ENCODE measurements at regions not wholly inside any gene's neighbourhood (a gene's known extent, or its start where the extent isn't known, plus 50 kb on each side); places are given as distances from the start of the nearest gene placed in this dataset.

DNA sequence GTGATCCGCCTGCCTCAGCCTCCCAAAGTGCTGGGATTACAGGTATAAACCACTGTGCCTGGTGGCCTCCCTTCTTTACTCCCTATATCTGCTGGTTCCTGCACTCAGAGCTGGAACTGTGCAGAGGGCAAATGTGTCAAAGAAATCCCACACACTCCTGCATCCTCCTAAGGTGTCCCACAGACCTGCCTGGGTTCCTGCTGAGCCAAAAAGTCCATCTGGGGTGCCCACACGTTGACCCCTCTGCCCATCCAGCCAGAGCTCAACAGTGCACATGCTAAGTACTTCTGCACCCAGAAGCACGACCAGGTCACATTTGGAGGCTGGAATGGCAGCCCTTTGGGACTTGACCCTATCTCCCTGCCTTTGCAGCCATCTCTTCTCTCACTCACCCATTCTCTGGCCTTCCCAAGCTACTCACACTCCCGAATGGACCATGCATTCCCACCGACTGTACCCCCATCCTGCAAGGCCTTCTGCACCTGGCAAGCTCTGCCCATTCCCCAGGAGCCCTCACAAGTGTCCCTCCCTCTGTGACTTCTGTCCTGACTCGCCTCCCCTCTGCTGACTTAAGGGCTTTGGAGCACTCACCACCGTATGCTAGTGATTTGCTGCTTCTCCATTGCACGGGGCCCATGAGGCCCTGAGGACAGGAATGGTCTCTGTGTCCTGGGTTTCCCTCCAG is 152.1 kb downstream of the KCTD15 start:
- DNase-seq: no peak

DNA sequence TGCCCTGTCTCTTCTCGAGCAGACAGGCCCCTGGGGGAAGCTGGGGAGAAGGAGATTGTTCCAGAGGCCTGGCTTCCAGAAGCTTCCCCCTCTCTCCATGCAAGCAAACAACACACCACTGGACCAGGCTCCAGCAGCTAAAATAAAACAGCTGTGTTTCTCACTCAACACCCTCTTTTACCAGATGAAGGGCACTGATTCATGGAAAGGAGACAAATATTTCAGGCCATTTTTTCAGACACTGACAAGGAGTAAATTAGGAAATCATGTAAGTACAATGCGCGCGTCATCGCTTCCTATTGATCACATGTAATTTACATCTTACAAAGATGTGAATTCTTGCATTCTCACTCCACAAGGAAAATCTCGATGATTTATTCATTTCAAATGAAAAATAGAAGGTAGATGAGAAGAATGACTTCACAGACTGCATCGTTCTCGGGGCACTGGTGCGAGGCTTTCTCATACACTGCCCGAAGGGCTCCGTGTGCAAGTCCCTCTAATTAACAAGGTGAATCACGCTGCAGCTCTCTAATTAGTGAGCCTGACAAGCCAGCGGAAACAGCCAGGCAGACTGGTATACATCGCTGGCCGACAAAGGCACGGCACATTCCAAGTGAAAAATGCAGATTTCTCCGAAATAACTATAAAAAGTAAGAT is 153.6 kb downstream of the KCTD15 start:
- DNase-seq: no peak

DNA sequence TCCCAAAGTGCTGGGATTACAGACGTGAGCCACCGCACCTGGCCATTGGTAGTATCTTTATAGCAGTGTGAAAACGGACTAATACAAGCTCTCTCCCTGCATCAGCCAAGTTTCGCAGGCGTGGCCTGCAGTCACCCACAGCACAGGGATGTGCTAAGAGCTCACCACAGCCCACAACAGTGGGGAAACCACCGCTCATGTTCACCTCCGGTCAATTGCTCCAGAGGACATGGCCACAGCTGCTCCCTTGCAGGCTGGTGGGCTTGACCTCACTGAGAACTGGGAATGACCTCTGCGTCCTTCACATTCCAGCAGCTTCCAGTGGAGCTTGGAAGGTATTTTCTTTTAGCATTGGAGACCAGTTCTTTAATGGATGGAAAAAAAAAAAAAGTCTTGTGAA is 156.4 kb downstream of the KCTD15 start:
- no peak for DNase-seq

DNA sequence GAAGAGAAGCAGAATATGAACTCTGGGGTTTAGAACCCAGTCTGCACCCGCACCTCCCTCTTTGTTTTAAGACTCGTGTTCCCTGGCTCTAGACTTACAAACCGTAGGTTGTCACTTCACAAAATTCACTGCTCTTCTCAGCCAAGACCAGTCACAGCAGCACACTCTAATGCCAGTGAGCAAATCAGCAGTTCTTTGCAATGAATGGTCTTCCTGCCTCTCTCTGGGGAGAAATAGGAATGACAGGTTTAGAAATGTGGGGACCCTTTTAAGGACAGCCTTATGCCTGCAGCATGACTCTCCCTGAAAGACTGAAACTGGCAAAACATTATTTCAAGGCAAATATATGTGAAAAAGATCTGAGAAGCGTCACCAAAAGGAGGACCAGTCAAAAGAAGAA is 156.9 kb downstream of the KCTD15 start:
- DNase-seq: no peak

DNA sequence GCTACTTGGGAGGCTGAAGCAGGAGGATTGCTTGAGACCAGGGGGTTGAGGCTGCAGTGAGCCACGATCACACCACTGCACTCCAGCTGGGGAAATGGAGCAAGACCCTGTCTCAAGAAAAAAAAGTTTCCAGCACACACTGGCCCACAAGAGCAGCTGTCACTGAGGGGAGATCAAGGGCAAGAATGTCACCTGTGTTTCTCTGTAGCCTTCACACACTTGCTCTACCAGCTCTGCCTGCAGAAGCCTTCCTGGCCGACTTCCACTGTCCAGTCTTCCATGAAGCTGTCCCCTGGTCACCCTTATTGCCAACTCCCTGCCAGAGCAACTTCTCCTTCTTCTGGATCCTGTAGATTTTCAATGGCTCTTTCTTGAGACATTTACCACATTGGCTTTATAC is 158.0 kb downstream of the KCTD15 start:
- DNase-seq: no peak

DNA sequence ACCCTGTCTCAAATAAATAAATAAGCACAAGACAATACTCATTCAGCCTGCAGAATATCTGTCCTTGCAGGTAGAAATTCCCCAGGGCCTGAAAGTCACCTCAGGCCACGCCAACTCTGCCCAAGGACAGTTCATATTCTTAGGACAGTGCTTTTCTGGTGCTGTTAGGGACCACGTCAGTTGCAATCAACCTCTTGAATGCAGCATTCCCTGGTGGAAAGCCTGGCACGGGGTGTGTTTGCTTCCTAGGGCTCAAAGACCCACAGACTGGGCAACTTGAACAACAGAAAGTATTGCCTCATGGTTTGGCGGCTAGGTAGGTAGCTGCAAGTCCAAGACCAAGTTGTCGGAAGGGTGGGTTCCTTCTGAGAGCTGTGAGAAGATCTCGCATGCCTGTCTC is 160.3 kb downstream of the KCTD15 start:
- DNase-seq: no peak

DNA sequence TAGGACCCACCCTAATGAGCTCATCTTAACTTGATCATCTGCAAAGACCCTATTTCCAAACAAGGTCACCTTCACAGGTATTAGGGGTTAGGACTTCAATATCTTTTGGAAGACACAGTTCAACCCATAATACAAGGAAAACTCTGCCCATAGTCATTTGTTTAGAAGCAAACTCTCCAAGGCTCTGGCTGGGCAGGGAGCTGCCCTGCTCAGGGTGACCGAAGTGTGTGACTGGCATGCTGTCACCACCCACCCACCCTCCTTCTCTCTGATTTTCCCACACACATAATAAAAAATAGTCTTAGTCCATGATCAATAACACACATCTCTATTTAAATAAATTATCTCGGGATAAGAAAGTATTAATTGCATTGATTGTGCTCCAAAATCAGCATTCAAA is 161.1 kb downstream of the KCTD15 start:
- DNase-seq: no peak

DNA sequence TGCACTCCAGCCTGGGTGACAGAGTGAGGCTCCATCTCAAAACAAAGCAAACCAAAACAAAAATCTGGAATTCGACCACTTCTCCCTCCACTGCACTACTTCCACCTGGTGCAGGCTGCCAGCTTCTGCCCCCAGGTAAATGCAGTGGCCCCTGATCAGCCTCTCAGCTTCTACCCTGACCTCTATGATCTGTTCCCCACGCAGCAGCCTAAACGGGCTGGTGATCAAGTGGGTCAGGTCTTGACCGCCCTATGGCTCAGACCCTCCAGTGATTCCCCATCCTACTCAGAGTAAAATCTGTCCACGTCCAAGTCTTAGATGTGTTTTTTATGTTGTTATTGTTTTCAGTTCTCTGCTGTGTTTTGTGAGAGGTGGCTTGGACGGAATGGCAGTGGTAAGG is 163.9 kb downstream of the KCTD15 start:
- DNase-seq: no peak

DNA sequence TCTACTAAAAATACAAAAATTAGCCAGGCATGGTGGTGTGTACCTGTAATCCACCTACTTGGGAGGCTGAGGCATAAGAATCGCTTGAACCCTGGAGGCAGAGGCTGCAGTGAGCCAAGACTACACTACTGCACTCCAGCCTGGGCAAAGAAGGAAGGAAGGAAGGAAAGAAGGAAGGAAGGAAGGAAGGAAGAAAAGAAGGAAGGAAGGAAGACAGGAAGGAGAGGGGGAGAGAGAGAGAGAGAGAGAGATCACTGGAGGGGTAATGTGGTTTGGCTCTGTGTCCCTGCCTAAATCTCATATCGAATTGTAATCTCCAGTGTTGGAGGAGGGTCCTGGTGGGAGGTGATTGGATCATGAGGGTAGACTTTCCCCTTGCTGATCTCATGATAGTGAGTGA is 165.5 kb downstream of the KCTD15 start:
- no peak for DNase-seq

DNA sequence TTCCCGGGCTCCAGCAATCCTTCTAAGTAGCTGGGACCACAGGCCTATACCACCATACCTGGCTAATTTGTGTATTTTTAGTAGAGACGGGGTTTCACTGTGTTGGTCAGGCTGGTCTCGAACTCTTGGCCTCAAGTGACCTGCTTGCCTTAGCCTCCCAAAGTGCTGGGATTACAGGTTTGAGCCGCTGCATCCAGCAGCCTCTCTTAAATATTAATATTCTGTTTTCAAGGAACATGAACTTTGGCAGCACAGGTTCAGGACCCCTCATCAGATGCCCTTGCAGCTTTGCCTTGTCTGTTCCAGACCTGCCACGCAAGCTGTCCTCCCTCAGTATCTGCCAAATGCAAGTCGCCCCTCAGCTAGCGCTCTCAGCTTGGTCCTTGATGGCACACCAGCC is 166.8 kb downstream of the KCTD15 start:
- DNase-seq: no peak

DNA sequence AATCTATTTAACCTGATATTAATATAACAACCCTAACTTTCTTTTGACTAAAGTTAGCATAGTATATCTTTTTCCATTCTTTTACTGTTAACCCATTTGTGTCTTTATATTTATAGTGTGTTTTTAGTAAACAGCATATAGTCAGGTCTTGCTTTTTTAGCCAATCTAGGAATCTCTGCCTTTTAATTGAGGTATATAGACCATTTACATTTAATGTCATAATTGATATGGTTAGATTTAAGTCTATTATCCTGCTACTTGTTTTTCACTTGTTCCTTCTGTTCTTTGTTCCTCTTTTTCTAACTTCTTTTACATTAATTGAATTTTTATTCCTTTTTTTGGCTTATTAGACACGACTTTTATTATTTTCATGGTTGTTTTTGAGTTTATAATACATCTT is 174.4 kb downstream of the KCTD15 start:
- DNase-seq: no peak

DNA sequence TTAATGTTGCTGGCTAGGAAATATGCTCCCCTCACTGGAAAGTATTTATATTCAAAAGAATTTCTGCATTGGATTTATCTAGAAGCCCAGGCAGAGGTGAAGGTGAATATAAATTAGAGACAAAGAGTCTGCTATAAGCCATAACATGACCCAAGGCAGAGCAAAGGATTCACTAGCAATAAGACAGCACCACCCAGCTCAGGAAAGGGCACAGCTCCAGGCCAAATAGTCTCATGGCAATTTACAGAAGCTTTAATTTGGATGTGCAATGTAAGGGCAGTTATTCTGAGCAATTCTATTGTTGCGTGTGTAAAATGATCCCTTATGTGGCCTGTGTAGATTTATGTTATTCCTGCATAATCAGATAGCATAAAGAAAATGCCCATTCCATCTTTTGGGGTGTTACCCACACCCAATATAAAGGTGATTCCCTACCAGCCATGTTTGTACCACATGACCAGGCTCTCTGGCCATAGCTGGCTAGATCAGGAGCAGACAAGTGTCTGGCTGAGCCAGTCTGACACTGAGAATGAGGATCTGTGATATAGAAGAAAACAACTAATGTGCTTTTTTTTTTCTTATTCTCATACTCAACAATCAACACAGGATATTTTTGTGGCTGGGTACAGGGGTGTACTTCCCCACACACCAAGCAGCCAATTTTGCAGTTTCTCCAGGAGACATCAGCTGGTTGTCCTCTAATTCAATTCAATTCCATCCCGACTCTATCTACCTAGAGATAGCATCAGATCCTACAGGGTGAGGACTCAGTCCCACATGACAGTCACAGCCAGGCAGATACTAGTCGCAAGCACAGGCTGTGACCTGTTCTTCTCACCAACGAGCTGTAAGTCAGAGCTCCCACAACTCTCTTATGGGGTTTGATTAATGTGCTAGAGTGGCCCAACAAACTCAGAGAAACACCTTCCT is 181.4 kb downstream of the KCTD15 start:
- no peak for DNase-seq

DNA sequence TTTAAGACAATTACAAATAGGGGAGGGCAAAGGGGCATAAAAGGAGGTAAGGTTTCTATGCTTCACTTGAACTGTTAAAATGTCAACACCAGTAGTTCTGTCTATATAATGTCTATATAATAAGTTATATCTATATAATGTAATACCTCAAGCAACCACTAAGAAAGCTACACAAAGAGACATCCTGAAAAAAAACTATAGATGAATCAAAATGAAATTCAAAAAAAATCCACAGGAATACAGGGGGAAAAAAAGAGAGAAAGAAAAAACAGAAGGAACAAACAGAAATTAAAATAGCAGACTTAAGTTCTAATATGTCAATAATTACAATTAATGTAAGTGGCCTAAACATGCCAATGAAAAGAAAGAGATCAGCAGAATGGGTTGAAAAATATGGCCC is 186.0 kb downstream of the KCTD15 start:
- no peak for DNase-seq

DNA sequence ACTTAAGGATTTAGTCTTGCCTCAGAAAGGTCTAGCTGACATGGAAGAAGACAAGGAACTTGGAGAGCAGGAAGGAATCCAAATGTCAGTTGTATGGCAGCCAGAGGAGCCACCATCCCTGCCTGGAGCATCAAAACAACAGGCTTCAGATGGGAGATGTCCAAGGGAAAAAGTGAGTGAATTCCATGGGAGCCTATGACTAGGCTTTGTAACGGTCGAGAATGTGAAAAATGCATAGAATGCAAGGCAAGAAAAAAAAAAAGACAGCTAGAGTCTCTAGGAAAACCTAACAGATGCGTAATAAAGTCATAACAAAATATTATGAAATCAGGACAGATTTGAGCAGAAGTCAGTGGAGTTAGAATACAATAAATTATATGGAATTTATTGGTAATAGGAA is 183.7 kb upstream of the LSM14A start:
- DNase-seq: no peak

DNA sequence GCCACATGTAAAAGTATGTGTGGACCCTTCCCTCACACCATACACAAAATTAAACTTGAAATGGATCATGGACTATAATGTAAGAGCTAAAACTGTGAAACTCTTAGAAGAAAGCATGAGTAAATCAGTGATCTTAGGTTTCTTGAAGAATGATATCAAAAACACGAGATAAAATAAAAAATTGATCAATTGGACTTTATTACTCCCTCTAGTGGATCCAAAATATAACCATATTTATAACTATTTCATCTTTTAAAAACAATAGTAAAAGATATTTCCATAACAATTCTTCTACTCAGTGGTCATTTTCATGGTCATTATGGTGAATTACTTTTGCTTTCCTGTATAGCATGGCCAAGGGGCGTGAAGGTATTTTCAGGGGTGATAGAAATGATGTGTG is 174.6 kb upstream of the LSM14A start:
- DNase-seq: no peak

DNA sequence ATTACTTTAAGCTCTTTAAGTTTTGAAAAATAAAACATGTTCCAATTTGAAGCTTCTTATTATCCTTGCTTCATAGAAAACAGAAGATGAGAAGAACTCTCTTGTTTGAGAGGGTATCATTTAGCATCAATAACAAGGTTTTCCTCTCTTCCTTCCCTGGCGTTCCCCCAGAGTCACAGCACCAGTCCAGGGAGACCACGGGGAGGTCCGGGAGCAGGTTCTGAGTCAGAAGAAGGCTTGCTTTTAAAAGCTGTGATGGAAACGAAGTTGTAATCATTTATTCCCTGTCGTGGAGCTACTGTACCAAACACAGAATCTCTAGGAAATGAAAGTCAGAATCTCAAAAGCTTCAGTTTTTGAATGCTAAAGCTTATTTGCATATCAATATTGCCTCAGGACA is 174.0 kb upstream of the LSM14A start:
- no peak for DNase-seq

DNA sequence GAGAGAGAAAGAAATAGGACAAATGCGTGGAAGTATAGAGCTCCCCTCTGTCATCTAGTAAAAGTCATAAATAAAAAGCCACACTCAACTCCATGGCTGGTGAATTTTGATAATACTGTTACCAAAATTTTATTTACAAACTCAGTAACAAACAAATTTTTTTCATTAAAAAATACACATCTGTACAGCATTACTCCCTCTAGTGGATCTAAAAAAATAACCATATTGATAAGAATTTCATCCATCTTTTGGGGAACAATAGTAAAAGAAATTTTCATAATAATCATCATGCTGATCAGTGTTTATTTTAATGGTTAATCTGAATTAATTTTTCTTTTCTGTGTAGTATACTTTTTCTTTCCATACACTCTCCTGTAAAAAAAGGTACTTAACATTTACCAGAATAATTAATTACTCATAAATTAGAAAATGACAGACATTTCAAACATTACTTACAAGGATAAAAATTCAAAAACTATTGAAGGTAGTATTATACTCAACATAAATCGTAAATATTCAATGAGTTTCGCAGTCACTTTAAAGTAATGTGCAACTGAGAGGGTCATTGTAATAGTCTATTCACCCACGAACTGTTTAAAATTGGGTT is 173.5 kb upstream of the LSM14A start:
- DNase-seq: no peak

DNA sequence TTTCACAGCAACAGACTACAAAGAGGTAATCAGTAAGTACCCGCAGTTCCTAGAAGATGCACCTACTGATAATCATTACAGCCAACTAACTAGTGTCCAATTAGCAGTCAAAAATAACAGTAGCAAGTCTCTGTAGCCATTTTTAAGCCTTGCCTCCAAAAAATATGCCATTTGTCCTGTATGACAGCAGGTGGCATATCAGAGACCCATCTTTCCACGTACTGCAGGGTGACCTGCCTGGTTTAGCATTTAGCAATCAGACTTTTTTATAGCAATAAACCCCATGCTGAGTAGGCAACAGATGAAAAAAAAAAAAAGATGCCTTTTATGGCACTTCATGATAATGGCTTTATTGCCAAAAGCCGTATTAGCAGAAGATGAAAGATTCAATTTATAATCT is 155.3 kb upstream of the LSM14A start:
- no peak for DNase-seq

DNA sequence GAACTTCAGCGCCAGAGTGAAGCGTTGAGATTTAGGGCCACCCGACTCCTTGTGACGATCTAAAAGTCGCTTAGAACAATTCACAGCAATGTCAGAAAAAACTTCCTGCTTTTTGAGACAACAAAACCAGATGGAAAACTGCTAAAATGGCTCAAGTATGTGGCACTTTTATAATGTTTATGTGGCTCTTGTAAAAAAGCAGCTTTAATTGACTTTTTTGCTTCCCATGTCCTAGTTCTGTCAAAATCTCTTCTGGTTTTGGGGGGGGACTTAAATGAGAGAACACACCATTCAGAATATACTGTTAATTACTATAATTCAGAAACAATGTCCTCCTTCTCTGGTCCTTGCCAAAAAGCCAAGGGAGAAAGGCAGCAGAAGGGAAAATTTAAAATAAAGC is 154.7 kb upstream of the LSM14A start:
- DNase-seq: no peak

DNA sequence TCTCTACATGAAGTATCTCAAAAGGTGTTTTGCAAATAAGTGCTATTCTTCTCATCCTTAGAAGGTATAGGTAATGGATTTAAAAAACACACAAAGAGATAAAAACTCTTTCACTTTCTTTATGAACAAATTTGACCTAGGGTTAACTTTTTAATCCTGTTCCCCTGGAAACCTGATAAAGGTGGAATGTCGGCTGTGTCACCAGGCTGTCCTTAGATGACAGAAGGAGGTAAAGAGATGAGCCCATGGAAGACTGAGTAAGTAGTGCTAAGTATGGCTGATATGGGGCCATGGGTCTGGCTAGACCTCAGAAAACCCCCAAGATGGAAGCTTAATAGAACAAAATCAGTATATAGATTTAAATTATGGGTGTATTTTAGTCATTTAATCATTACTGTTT is 153.8 kb upstream of the LSM14A start:
- no peak for DNase-seq

DNA sequence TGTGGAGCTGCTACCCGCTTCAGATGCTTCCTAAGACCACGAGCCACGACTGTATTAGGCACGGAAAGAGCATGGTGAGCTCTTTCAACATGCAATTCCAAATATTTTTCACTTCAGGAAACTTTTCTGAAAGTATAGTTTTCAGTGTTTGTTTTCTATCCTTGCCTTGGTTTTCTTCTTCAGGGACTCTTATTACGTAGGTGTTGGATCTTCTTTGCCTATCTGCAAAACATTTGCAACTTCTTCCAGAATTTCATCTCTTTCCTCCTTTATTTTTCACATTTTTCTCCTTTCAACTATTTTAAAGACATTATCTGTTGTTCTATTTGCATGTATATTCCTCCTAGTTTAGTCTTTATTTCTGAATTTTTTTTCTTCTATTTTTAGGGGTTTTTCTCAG is 148.9 kb upstream of the LSM14A start:
- DNase-seq: no peak

DNA sequence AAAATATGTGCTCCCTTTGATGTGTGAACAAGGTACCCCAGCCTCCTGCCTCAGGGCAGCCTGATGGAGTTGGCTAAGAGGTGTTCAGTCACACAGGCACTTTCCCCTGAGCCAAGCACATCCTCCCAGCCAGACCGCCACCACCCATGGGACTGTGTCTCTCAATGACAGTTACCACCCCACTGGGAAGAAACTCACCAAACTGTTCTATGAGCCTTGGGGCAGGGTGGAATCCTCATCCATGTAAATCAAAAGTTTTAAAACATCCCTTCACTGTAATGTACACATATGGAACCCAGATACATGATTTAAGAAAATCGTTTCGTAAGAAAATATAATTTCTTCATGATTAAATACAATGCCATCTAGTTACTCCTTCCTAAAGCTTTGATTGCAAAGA is 138.4 kb upstream of the LSM14A start:
- DNase-seq: no peak

DNA sequence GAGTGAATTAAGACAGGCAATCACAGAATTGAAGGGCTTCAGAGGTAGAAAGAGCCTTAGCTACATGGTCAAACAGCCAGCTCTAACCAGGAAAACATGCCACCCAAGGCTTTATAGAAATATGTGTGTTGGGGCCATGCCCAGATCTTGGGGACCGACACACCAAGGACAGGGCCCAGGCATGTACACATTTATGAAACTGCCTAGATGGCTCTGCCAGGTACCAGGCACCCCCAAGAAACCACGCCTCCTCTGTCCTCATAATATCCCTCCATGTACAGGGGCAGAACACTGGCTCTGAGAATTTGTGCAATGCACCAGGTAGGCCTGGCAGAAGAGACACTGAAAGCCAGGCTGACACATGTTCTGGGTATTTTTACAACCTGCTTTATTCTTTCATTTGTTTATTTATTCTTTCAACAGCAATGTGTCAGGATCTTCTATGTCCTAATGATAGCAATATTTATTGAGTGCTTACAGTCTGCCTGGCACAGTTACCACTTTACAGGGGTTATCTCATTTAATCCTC is 137.9 kb upstream of the LSM14A start:
- no peak for DNase-seq

All from CD4-positive, alpha-beta T cell treated with Interleukin-4 for 4 hours (primary cell).